GM21390 (cell line): ENCODE measurements at regions not wholly inside any gene's neighbourhood (a gene's known extent, or its start where the extent isn't known, plus 50 kb on each side); places are given as distances from the start of the nearest gene placed in this dataset.

Source experiments
- ATAC-seq: cut with Tn5 transposase; IDR thresholded peaks from one replicate; pipeline ENCODE4 v1.9.1; 2021; ENCODE audit not compliant: unreplicated experiment

DNA sequence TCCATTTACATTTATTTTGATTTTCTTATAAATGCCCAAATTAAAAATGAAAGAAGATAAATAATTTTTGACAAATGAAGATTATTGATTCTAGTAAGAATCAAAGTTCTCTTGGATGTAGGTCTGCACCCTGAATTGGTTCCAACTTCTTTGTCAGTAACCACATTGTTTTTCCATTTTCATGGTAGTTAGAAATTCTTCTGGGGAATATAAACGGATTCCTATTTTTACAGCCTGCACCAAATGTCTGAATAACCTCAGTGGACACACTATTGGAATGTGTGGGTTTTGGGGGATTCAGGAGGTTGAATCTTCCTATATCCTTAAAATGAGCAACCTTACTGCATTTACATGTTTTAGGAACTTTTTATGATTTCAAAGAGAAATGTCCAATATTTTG lies 1085.3 kb upstream of the MAP3K7 start:
- no peak for ATAC-seq

DNA sequence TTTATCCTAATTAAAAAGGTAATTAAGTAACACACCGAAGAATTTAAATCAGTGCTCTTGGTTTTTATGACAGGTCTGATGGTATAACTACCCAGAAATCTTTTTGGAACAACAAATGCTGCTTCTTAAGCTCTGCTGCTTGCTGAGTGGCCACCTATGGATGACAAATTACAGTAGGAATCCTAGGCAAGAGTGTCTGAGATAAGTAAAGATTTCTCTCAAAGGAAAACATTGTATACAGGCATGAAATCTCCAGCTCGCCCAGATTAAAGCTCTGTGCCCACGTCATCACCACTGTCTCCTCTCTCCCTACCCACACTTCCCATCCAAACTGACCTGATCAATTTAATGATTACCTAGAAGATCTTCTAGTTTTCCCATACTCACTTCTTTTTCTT lies 1083.0 kb upstream of the MAP3K7 start:
- ATAC-seq: no peak

DNA sequence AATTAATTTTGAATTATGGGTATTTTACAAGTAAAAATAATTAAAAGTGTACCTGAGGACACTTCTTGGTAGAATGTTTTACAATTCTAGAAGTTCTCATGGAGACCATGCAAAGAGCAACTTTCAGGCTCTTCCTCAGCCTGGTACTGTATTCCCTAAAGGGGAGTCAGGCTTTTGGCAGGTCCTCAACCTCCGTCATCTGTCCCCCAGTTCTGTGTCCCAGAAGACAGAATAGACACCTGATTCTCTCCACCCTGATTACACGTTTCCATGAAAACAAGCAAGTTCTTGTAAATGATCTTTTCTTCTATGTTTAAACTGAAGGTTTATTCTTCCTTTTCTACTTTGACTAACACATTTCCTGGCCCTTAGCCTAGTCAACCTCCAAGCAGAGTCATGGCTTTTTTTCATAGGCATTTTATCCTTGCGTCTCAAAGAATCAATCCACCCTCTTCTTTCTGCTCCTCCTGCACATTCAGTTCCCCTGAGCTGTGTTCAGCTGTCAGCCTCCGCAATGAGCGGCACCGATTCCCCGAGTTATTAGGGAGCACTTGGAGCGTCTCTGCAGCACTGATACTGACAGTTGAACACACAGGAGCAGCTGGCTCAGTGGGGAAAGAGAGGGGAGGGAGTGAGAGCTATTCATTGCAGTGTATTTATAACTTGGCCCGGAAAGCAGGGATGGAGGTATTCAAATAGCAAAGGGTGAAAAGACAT lies 1082.4 kb upstream of the MAP3K7 start:
- no peak for ATAC-seq

DNA sequence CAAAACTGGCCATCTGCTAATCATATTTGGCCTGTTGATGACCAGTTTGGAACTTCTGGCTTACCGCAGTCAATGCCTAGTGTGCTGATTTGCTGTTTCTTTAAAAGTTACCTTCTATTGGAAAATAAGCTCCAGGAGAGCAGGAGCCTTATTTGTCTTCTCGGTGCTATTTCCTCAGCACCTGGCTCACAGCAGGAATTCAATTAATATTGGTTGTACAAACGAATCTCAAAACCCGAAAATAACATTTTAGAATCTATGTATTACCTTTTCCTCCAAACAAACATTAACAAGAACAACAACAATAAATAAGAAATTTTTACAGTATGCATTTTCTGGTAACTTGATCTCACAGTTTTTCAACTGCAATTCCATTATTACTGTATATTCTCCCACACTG lies 1080.7 kb upstream of the MAP3K7 start:
- no peak for ATAC-seq

DNA sequence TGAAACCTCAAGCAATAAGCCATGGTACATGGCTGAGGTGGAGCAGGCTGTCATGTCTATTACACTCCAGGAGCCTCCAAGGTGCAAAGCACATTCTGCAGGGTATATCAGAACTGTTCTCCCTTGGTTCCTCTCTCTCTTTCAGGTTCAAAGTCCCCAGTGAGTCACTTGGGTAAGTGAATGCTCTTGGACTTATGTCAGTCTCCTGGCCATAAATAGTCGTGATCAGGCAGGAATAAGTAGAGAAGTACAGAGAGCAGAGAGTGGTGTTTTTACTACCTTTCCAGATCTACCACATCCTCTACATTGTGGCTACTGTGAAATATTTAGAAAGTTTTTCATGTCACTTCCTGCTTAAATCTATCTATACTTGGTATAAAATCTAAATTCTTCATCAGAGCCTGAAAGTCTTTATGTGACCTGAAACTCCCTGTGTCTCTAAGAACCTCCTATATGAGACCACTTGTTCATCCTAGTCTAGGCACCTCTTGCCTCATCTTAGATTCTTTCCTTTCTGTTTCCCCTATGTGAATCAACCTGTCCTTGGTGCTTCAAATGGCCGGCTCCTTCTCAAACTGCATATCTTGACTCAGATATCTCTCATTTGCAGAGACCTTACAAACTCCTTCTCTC lies 1077.6 kb upstream of the MAP3K7 start:
- peak; percentile 72 for ATAC-seq

DNA sequence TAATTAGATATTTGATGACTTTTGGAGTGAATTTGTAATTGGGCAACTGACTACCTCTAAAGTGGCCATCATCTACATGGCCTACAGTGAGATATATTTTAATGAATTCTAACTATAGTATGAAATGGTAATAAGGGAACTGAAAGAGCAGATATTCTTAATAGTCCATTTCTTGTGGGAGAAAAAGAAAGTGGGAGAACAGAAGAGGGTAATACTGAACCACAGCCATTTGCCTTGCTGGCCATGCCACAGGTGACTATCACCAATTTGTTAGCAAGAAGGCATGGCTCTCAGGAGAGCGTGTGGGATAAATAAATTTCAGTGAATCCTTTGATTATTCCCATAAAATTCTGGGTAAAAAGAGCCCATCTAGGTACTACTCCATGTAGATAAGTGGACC lies 1074.0 kb upstream of the MAP3K7 start:
- ATAC-seq: no peak

DNA sequence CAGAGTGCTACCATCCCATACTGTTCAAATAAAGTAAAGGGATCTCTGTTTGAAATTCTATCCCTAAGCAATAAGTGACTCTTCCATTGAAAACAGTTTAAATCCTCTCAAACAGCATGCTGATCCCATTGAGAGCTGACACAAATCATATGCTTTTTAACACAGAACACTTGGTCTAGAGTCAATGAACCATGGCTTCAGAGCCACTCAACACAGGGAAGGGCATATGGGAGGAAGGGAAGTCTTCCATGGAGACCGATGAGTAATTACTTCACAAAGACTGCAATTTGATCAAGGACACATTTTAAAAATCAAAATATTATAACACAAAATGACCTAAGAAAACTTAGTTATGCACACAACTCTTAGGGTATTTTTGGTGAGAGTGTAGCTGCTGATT lies 1073.0 kb upstream of the MAP3K7 start:
- no peak for ATAC-seq

DNA sequence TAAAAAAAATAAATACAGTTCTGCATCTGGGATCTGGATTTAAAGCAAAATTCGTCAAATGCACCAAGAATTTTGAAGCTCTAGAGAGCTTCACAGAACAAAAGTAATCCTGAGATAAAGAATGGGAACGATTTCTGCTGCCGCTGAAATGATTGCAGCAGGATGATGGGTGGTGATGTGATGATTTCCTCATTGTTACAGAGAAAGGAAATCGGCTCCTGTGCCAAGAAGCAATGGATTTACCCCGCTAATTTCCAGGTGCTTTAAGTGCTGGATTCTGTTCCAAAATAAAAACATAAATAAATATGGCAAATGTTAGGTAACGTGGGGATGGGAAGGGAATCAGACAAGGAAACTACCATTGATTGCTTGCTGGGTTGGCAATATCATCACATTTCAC lies 1067.9 kb upstream of the MAP3K7 start:
- no peak for ATAC-seq

DNA sequence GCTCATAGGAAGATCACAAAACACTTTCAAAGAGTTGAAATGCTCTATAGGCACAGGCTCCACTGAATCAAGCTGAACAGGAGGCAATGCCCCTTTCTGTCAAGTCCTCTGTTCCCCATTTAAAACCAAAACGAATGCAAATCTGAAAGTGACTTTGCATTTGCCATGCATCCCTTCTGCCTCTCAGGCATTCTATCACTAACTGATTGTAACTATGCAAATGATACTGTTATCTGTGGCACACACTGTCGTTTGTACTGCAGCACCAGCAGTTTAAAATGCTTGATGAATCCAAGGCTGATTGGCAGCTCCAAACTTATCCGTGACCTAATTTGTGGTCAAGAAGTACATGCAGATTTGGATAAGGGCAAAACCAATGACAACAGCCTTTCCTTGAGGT lies 1067.5 kb upstream of the MAP3K7 start:
- ATAC-seq: no peak

DNA sequence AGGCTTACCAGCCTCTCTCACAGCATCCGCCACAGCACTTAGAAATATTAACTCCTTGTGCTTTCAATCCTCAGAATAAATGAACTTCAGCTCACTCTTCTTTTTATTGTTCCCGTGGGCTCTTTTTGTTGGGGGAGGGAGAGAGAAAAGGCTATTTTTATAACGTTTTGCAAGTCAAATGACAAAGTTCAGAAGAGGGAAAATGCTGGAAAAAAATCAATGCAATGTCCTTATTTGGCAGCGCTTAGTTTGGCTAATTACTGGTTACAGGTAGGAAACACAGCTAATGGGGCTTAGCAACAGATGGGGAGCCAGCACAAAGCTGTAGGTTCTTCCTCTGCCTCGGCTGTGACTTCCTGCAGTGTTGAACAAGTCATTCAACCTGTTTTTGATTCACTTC lies 1067.0 kb upstream of the MAP3K7 start:
- ATAC-seq: no peak

DNA sequence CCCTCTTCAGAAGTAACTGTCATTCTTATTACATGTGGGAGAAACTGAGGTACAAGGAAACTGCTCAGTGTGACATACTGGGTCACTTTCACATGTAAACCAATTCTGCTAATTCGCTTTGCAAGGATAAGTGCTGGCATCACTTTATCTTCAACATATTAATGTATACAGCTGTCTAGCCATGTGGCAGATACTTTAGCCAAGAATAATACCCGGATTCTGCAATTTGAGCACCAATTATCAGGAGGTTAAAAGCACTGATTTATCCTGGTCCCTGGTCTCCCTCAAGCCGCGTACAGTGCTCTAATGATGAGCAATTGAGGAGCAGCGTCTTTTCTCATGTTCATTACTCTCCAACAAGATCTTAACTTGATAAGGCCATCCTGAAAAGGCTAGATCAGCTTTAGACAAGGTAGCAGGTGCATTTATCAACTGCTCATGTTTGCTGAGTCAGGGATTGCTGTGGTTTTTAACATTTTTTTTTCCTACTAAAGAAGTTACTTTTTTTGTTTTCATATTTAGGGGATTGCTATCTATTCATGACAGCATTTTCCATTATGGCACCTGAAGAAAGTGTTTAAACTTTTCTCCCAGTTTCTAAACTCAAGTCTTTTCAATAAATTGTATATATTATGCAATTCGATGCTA lies 1066.3 kb upstream of the MAP3K7 start:
- no peak for ATAC-seq

DNA sequence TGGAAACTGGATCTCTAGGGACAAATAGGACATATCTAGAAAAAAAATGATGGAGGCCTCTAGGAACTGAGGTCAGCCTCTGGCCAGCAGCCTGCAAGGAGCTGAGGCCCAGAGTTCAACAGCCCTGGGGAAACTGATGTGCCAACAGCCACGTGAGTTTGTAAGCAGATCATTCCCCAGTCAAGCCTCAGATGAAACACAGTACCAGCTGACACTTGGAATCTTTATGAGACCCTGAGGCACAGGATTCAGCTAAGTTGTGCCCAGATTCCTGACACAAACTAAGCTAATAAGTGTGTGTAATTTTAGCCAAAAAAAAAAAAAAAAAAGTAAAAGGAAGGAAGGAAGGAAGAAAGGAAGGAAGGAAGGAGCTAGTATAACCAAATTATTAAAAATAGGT lies 1059.8 kb upstream of the MAP3K7 start:
- no peak for ATAC-seq

DNA sequence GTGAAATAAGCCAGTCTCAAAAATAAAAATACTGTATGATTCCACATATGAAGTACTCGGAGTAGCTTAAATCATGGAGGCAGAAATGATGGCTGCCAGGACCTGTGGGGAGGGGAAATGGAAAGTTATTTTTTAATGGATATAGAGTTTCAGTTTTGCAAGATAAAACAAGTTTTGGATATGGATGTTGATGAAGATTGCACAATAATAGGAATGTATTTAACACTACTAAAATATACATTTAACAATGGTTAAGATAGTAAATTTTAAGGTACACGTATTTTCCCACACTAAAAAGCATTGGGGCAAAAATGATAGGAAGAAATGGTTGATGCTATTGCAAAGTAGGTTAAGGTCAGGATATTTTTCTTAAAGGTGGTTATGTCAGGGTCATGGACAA lies 1058.9 kb upstream of the MAP3K7 start:
- ATAC-seq: no peak

DNA sequence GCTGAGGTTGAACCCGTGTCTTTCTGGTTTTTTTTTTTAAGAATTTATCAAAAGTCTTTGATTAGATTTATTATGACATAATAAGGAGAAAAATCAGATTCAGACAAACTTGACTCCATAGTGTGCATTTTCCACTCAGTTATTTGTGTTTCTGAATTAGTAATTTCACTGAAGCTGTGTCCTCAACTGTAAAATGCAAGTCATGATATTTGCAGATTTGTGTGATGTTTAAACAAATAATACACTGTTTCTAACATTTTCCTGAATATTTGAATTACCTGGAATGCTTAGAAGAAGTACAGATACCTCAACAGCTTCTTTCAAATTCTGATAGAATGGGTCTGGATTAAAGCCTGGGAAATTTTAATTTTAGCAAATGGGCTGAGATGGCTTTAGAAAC lies 1050.3 kb upstream of the MAP3K7 start:
- ATAC-seq: no peak

DNA sequence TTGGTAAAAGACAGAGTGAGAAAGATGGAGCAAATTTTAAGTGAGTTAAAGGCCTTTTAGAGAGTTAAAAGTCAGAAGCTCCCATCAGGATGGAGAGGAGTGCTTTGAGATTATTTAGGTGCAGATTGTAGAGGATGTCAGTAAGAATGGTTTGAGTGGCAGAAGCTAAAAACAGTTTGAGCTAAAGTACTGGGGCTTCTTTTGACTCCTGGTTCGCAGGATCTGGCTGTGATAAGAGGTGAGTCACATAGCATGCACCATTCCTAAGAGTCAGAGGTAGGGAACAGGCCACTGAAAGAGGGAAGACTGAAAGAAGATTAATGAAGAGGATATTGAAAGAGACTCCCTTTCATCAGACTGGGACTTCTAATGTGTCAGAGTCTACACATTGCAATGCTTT lies 1047.9 kb upstream of the MAP3K7 start:
- no peak for ATAC-seq

DNA sequence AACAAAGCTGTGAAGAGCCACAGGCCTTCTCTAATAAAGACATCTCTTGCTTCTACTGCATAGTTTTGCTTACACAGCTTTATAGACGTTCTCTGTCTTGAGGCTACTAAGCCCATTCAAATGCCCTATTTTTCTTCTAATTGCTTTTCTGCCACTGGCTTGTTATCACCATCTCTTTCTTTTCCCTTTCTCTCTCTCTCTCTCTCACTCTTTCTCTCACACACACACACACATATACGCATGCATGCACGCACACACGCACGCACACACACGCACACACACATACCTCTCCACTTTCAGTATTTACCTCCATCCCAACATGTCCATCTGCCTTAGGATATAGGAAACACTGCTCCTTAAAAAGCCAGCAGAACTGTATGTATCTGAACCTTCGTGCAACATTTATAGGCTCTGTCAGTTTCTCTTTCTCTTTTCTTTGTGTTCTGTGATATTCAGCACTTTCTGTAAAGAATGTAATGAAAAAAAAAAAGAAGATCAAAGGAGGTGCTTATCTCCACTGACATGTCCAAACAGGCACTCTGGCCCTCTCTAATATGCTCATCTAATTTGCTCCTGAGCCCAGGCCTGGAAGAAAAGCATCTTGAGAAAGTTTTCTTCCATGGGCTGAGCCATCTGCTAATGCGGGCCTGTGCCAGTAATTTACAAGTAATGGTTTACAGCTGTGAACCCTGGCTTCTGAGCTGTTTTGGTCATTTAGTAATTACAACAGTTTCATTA lies 1046.7 kb upstream of the MAP3K7 start:
- ATAC-seq: no peak

DNA sequence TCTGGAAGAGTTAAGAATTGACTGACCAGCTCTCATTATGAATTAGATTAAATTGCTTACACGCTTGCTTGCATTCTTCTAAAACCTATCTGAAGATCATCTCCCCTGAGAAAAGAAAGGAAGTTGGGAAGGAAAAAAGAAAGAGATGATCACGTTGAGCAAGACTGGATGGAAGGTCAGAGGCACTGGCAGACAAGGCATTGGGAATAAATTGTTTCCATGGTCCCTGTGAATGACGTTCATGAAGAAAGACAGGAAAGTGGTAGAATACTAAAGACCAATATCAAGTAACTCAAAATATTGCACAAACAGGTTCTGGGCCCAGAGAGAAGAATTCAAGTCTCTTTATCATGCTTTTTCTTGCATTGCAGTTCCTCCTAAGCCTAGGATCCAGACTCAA lies 1045.4 kb upstream of the MAP3K7 start:
- no peak for ATAC-seq

DNA sequence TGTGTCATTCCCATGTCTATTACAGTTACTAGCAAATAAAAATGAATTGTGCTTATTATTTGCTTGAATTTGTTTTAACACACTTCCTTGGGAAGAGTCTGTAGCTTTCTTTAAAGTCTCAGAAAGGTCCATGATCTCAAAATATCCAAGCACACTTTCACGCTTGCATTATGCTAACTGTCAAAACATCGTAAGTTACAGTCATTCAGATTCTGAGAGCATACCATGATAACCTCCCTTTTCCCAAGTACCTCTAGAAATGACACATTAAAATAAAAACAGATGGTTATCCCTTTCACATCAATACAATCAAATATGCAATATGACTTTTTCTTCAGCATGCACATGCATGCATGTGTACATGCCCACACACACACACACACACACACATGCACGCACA lies 1044.4 kb upstream of the MAP3K7 start:
- no peak for ATAC-seq

DNA sequence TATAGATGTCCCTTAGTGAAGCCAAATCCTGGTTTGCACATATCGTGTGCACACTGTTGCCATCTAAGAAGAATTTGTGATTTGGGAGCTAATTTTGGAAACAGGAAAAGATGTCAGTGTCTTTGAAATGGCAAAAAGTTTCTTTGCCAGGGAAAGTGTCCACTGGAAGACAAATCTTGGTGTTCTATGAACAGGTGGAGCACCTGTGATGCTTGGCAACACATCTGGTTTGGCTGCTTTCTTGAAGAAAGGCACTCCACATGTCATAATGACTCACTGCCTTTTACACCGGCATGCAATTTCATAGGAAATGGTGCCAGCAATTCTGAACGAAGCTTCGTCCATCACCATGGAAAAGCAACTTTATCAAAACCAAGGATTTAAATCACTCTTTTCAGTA lies 1040.0 kb upstream of the MAP3K7 start:
- no peak for ATAC-seq

DNA sequence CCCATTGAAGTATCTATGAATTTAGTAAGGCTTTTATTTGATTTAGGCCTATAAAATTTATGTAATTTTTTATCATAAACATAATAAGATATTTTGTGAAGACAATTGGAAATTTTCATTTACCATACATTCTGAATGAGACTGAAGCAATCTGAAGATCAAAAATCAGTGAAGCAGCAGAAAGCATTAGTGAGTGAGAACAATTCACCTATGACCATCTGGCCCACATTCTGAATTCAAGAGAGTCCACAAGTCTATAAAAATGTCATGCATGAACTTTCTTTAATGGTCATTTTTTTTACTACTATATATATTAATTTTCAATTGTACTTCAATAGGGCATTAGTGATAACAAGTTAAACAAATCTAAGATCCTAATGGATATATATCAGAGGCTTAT lies 1026.6 kb upstream of the MAP3K7 start:
- ATAC-seq: no peak

DNA sequence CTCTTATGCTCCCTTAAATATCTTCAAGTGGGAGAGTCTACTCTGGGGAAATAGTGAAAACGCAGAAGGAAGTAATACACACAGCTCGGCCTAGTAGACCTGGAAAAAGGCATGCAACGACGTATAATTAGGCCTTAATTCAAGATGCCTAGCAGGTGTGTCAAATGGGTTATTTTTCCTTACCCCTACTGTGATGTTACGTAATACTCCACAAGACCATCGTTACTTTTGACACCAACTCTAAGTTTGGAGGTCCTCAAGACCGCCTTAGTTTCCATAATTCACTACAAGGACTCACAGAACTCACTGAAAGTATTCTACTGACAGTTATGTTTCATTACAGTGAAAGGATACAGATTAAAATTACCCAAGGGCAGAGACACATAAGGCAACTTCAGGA lies 1024.3 kb upstream of the MAP3K7 start:
- no peak for ATAC-seq

DNA sequence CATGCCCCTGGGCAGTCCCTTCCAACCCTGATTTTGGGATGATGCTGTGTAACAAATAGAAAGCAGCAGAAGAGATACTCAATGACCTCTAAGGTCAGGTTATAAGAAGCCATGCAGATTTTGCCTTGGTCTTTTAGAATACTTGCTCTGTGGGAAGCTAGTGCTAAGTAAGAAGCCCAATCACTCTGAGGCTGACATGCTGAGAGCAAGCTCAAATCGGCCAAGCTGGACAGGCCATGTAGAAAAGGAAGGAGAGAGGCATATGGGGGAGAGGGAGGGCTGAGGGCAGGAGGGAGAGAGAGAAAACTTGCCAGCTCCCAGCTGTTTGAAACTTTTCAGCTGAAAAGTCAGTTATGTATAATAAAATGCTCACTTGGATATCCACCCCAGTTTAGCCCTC lies 1021.6 kb upstream of the MAP3K7 start:
- no peak for ATAC-seq
